Right lobe of liver (tissue), 6 donors: ENCODE measurements at regions not wholly inside any gene's neighbourhood (a gene's known extent, or its start where the extent isn't known, plus 50 kb on each side); places are given as distances from the start of the nearest gene placed in this dataset.
A peak's percentile ranks its signal among the peaks of the same experiment; 100 is the strongest.
"Not testable (repeated sequence)": the region's sequence is repeated elsewhere in the genome, so short reads cannot be mapped to it uniquely, and the experiment has no call there.

Experiments used
- ATAC-seq, 4 donors: fragments of 200-7000 bp; cut with Tn5 transposase; one replicate each; pipeline ENCODE4 v1.9.1; 2020; ENCODE audit warnings: mild to moderate bottlenecking in 4 of 4, moderate library complexity in 4 of 4
- DNase-seq, 3 donors: peaks; one replicate each; pipeline ENCODE4 v3.0.0-alpha.2; 2020
- H3K27ac ChIP-seq, 3 donors: fragments of 200-600 bp; one replicate each; pipeline ENCODE4 v1.8.0; 2022
- H3K27me3 ChIP-seq, 2 donors: fragments of 200-600 bp; one replicate each; pipeline ENCODE4 v1.8.0; 2022
- H3K36me3 ChIP-seq, 4 donors: fragments of 200-600 bp; sonication (generic) in 1 of 4; one replicate each; pipeline versions ENCODE4 v1.5.1 to v1.8.0; 2017 to 2022; ENCODE audit warnings: control low read depth in 1 of 4
- H3K4me1 ChIP-seq, 4 donors: fragments of 200-600 bp; sonication (generic) in 1 of 4; one replicate each; pipeline versions ENCODE4 v1.5.1 to v1.8.0; 2017 to 2022; ENCODE audit warnings: control low read depth in 1 of 4
- H3K4me3 ChIP-seq, 3 donors: fragments of 200-600 bp; one replicate each; pipeline ENCODE4 v1.8.0; 2022
- H3K9me3 ChIP-seq, 4 donors: fragments of 200-600 bp; sonication (generic) in 1 of 4; one replicate each; pipeline versions ENCODE4 v1.5.1 to v1.8.0; 2017 to 2022; ENCODE audit warnings: control low read depth in 1 of 4
- POLR2A ChIP-seq: fragments of 450-650 bp; IDR thresholded peaks from one replicate; pipeline ENCODE4 v1.6.1; 2017; ENCODE audit warnings: antibody characterized with exemption, mild to moderate bottlenecking
- WGBS: methylation state at CpG from one replicate; pipeline ENCODE4 v1.1.6; 2018; ENCODE audit warnings: low coverage, low lambda C conversion rate; ENCODE audit not compliant: insufficient coverage; ENCODE audit errors: missing lambda C conversion rate; 5-methylcytosine and 5-hydroxymethylcytosine counted together
- intact Hi-C, 2 donors: fragments of 100-400 bp; cut with DNase I; formaldehyde crosslinking; loops; one replicate each; pipeline versions ENCODE4 v1.11.2 to v1.14.1; 2022
- TF ChIP-seq, protein P1 (sequence below), 4 donors: fragments of 200-600 bp in 3 of 4; fragments of 450-650 bp in 1 of 4; IDR thresholded peaks; one replicate each; pipeline versions ENCODE4 v1.5.1 to v1.8.0; 2016 to 2022; ENCODE audit warnings: antibody characterized with exemption in 4 of 4, mild to moderate bottlenecking in 2 of 4
- donor health status: DM: no; HTN: yes; CAD: no.
- donor health status: DM: no; HTN: no; CAD: no.
- donor health status: DM: no; HTN: no; CAD: no.
- donor health status: DM: no; HTN: yes; CAD: no.
- donor health status: DM: no; HTN: yes; CAD: no.

DNA sequence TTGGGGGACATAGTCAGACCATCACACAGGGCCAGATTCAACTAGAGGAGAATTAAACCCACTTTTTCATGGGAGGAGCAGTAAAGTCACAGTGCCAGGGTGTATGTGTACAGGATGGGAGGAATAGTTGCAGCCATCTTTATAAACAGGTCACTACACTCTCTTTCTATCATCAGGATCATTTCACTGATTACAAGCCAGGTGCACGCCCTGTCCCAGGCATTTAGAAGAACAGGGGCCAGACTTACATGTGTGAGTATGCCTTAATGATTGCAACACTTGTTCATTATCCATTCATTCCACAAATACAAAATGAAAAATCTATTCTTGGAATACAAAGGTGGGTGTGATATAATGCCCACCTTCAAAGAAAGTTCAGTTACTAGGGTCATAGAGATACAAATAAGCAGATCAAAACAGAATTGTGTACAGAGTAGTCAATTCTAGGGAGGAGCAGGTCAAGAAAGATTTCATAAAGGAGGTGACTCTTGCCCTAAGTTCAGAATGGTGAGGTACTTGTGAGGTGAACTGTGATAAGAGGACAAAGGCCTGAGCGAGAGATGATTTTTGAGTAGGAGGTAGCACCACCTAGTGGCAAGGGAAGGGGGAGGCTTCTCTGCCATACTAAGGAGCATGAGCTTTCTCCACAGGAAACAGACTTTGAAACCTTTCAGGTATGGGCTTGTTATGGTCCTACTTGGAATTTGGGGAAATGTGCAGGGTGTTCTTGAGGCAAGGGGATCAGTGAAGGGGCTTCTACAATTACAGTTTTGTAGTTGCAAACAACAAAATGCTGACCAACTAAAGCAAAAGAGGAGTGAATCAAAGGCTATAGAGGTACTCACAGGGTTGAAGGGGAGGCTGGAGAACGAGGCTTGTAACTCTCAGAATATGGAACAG lies 156.3 kb downstream of the SUCLG1 start:
- DNase-seq (peak in 1 of 3 donors; percentile 58), ATAC-seq (peak; percentile 97 to 100 (median 98))

DNA sequence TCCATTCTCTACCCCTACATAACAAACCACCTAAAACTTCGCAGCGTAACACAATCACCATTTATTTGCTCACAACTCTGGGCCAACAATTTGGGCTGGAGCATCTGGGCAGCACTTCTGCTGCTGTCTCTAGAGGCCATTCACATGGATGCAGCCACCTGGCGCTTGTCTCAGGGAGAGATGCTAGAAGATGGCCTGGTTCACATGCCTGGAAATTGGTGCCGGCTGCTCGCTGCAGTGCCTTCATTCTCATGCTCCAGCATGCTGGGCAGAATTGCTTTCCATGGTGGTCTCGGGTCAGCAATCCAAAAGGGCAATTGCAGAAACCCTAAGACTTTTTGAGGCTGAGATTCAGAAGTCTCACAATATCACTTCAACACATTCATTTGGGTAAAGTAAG lies 157.4 kb downstream of the SUCLG1 start:
- Histone ChIP-seq H3K4me3 (no peak overlapping the region), H3K27ac (no peak overlapping the region), H3K27me3 (no peaks in the 10 kb centered on the region), H3K4me1 (no peaks in the 10 kb centered on the region), H3K36me3 (no peaks in the 10 kb centered on the region), H3K9me3 (no peaks in the 10 kb centered on the region)
- intact Hi-C loops, result loop anchor here in 1 of 2 donors (5.0 kb wide), 1 partner anchor 279 kb away; no protein-coding TSS in a partner anchor
- ATAC-seq (no peak), DNase-seq (no peak)
- WGBS, result 86% methylated on average over 5 of the region's 6 CpGs
- TF ChIP-seq POLR2A, result no peak
- TF ChIP-seq, protein P1, sequence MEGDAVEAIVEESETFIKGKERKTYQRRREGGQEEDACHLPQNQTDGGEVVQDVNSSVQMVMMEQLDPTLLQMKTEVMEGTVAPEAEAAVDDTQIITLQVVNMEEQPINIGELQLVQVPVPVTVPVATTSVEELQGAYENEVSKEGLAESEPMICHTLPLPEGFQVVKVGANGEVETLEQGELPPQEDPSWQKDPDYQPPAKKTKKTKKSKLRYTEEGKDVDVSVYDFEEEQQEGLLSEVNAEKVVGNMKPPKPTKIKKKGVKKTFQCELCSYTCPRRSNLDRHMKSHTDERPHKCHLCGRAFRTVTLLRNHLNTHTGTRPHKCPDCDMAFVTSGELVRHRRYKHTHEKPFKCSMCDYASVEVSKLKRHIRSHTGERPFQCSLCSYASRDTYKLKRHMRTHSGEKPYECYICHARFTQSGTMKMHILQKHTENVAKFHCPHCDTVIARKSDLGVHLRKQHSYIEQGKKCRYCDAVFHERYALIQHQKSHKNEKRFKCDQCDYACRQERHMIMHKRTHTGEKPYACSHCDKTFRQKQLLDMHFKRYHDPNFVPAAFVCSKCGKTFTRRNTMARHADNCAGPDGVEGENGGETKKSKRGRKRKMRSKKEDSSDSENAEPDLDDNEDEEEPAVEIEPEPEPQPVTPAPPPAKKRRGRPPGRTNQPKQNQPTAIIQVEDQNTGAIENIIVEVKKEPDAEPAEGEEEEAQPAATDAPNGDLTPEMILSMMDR (IDR thresholded peaks at IDR 0.05), result no peak

More for the DNA sequence above, 156.3 kb downstream of the SUCLG1 start:
- Histone ChIP-seq H3K4me3 (no peak overlapping the region), H3K36me3 (no peaks in the 10 kb centered on the region), H3K4me1 (no peaks in the 10 kb centered on the region), H3K27ac (no peak overlapping the region), H3K9me3 (no peaks in the 10 kb centered on the region), H3K27me3 (no peaks in the 10 kb centered on the region)
- intact Hi-C loops, result loop anchor here in 1 of 2 donors (5.0 kb wide), 1 partner anchor 280 kb away; no protein-coding TSS in a partner anchor
- TF ChIP-seq, protein P1 (IDR thresholded peaks at IDR 0.05), result peak; percentile 78 to 89 (median 81)
- TF ChIP-seq POLR2A, result no peak
- 23% methylated on average over 3 of the region's 3 CpGs for WGBS

DNA sequence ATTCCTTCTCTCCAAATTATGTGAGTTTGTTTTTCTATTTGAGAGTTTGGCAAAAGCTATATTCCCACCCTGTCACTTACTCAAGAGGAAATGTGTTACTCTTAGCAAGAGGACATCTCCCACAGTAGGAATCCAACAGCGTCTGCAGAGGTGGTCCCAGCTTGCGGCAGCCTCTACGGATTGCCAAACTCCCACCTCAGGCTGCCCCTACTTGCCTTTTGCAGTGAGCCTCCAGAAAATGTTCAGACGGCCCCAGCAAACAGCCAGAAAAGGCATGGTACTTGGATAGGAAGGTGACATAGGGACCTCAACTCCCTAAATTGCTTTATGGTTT lies 158.4 kb downstream of the SUCLG1 start:
- ATAC-seq, result no peak
- no peak for DNase-seq

DNA sequence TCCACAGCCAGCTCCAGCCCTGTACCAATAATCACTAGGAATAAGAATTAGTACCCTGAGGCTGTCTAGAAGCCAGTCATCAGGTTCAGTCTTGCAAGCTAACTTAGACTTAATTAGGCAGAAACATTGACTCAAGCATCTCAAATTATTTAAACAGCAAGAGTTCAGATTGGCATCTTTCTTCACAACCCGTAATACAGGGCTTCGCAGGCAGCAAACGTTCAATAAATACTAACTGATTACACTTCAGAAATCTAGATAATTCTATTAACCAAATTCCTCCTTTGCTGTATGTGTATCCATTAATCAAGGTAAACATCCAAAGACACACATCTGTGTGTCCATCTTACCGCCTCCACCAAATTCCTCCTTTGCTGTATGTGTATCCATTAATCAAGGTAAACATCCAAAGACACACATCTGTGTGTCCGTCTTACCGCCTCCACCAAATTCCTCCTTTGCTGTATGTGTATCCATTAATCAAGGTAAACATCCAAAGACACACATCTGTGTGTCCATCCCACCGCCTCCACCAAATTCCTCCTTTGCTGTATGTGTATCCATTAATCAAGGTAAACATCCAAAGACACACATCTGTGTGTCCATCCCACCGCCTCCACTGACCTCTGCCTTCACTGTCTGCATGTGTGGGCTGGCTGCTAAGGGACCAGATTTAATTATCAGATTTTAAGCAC lies 158.9 kb downstream of the SUCLG1 start:
- WGBS, result 27% methylated on average over 8 of the region's 8 CpGs
- not testable (repeated sequence) for H3K9me3 ChIP-seq, DNase-seq, H3K36me3 ChIP-seq, H3K4me3 ChIP-seq, H3K4me1 ChIP-seq, H3K27ac ChIP-seq, H3K27me3 ChIP-seq
- intact Hi-C loops, result loop anchor here in 1 of 2 donors (5.0 kb wide), 1 partner anchor 278 kb away; no protein-coding TSS in a partner anchor
- ATAC-seq, result peak in 1 of 4 donors; percentile 17

More for the DNA sequence above, 158.4 kb downstream of the SUCLG1 start:
- no peak overlapping the region for H3K4me3 ChIP-seq
- TF ChIP-seq, protein P1 (IDR thresholded peaks at IDR 0.05), result no peak
- TF ChIP-seq POLR2A, result no peak
- intact Hi-C loops, result loop anchor here in 1 of 2 donors (5.0 kb wide), 1 partner anchor 278 kb away; no protein-coding TSS in a partner anchor
- H3K27ac ChIP-seq, result no peak overlapping the region
- 54% methylated on average over 3 of the region's 4 CpGs for WGBS
- H3K9me3 ChIP-seq, result no peaks in the 10 kb centered on the region
- no peaks in the 10 kb centered on the region for H3K27me3 ChIP-seq
- no peaks in the 10 kb centered on the region for H3K36me3 ChIP-seq
- H3K4me1 ChIP-seq, result no peaks in the 10 kb centered on the region
